ENCODE measurements at regions not wholly inside any gene's neighbourhood (a gene's known extent, or its start where the extent isn't known, plus 50 kb on each side); places are given as distances from the start of the nearest gene placed in this dataset.
"Not testable (repeated sequence)": the region's sequence is repeated elsewhere in the genome, so short reads cannot be mapped to it uniquely, and the experiment has no call there.

DNA sequence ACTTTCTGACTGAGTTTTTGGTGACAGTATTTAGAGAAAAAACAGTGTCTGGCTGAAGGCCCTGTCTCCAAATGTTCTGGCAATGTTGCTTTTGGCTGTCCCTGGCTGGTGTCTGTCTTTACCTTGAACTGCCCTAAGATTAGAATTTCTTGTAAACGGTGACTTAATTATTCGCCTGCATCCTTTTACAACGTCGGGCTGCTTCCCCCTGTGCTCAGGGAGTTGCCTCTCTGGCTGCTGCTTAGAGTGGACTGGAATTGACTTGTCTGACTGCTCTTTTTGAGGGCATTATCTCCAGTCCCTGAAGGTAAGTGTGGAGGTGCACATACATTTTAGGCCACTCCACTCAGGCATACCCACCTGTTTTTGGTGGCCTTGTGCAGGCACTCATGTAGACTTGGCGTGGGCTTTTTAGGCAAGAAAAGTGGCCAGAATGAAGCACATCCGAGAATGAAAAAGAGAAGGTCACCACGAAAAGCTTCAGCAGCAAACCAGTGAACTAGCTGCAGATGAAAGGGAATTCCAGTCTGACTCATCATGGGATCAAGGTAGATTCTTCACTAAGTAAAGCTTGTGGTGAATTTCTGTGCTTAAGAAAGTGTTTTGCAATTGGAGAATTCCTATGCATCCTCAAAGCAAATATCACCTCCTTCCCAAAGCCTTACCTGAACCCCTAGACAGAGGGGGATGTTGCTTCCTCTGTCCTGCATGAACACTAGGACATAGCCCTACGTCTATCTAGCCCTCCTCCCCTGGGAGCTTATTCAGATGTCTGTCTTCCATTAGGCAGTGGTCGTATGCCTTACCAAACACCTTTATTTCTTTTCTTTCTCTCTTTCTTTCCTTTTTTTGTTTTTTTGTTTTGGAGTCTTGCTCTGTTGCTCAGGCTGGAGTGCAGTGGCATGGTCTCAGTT lies 230.3 kb upstream of the TRIB2 start:
- no peak for DNase-seq

DNA sequence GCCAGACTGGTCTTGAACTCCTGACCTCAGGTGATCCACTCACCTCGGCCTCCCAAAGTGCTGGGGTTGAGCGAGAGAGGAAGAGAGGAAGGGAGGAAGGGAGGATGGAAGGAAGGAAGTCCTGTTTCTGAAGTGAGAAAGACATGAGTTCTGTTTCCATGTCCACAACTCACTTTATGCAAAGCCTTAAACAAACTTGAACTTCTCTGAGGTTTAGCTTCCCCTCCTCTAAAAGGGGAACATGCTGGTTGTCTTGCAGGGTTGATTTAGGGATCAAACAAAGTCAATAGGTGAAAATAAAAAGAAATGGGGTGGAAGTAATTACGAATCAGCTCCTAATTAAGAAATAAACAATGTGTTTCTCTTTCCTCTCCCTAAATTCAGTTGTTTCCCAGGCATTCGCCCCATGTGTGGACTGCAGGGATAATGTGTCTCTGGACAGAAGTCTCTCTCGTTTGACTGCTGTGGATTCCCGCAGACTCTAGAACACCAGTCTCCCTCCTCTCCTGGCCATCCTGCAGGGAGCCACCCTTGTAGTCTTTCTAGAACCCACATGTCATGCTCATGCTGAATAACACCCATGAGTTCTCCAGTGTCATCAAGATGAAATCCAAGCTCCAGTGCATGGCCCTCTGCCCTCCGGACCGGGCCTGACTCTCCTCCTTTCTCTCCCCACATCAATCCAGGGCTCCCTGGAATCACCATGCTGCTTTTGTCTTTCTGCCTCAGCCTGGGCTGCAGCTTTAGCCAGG lies 229.3 kb upstream of the TRIB2 start:
- no peak for DNase-seq

DNA sequence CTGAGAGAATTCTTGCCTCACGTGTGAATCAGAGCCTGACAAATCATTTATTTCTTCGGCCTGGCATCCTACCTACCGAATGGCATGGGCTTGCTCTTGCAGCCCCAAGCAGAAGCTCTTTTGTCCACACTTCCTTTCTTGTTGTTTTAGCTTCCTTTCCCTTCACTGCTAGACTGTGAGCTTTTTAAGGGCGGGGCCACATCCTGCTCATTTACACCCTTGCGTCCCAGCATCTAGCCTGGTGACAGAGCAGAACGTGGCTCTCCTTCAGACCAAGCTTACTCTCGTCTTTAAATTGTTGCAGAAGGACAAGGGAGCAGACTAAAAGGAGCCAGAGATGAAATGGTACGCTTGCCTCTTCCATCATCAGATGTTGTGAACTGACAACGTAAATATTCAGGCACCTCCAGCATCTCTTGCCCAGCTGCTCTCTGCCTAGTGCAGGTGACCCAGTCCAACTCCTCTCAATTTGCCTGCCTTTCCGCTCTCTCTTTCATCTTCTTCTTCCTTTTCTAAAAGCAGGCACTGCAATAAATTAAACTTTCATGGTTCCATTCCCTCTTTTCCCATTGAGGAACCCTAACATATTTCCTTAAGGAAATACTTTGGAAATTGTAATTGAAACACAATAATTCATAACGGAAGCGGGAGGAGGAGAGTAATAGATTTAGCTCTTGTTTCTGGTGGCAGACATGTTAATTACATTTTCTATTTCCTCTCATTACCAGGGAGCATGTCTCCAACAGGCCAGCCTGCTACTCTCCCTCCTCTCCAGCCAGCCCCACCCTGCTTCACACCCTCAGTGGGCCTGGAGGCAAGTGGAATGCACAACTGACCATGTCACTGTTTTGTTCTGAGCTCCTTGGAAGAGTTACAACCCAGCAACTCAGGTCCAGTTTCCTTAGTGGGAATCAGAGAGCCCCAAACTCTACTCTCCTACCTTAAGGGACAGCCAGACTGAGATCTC lies 228.1 kb upstream of the TRIB2 start:
- peak; percentile 59 for DNase-seq

DNA sequence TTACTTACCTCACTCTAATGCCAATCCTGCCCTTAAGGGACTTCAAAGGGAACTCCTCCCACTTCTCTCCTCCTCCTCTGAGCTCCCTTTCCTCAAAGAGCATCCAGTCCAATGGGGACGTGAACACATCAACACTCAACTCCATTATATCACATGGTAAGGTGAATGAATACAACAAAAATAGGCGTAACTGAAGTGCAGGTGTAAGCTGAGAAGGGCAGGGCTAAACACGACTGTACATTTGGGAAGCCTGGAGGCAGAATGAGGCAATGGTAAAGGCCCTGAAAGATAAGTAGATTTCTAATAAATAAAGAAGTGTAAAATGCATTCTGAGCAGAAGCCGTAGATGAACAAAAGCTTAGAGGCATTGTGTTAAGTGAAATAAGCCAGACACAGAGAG lies 226.1 kb upstream of the TRIB2 start:
- no peak for DNase-seq

DNA sequence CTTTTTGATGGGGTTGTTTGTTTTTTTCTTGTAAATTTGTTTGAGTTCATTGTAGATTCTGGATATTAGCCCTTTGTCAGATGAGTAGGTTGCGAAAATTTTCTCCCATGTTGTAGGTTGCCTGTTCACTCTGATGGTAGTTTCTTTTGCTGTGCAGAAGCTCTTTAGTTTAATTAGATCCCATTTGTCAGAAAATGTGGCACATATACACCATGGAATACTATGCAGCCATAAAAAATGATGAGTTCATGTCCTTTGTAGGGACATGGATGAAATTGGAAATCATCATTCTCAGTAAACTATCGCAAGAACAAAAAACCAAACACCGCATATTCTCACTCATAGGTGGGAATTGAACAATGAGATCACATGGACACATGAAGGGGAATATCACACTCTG lies 224.4 kb upstream of the TRIB2 start:
- DNase-seq, result not testable (repeated sequence)

DNA sequence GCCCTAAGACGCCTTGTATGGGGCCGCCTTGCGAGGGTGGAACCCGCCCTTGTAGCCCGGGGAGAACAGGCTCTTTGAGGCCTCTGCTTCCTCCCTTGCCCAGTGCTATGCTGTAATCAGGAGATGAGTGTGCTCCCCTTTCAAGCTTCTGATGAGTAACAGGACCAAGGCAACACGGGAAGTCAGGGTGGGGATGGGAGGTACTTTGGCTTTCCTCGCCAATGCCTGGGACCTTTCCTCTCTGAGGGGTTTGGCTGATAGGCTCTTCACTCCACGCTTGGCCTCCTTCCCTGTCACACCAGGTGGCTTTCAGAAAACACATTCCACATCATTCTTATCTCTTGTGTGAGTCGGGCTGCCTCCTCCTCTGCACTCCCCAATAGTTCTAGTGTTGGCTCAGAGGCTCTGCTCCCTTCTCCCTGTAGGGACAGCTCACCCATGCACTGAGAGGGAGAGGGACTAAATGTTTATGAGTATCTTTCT lies 223.7 kb upstream of the TRIB2 start:
- peak; percentile 29 for DNase-seq

DNA sequence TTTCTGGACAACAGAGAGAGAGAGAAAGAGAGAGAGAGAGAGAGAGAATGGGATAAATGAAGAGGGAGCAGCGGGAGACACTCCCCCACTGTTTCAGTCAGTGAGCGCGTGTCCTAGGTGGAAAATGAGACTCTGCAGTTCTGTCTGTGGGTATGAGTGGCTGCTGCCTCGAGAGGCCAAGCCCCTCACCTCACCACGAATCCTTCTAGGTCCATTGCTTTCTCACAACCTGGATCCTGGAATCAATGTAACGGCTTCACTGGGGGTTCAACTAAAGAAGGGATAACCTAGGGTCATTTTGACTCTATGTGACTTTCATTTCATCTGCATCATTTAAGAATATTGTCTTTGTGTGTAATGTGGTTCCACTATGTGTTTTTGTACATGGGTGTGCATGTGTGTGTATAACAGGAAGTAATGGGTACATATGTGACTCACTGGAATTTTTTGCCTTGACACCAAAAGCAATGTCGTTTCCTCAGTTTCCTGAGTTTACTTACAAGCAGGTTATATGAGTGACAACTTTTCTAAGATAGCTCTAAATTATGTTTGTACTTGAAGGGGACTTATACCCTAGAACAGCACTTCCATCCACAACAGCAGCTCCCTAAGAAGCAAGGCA lies 221.4 kb upstream of the TRIB2 start:
- no peak for DNase-seq

DNA sequence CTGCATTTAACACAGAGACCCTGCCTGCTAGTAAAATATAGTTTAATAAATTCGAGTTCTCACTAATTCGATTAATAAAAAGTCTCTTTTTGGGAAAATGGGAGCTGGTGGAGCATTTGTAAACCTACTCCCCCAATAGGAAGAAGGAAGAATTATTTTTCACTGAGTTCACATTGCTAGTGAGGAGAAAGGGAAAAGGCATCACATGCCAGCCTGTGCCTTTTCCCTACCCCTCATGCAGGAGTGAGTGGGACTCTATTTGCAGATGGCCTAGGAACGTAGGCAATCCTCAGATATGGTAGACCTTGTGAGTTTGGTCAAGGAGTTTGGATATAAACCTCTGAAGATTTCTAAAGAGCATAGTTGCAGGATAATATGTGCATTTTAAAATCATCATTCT lies 218.4 kb upstream of the TRIB2 start:
- no peak for DNase-seq

DNA sequence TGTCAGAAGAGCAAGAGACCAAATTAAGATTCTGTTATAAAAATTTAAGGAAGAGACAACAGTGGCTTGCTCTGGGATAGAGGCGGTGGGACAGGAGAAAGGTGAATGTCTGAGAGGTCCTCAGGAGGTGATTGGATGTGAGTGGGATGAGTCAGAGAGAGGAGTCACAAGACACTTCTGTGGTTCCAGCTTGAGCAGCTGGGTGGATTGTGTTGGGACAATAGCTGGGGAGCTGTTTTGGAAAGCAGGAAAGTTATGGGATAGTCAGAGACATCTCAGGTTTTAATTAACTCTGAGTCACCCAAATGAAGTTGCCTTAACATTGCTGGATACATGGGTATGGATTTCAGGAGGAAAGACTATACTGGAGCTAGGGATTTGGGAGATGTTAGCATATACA lies 218.0 kb upstream of the TRIB2 start:
- DNase-seq, result no peak

DNA sequence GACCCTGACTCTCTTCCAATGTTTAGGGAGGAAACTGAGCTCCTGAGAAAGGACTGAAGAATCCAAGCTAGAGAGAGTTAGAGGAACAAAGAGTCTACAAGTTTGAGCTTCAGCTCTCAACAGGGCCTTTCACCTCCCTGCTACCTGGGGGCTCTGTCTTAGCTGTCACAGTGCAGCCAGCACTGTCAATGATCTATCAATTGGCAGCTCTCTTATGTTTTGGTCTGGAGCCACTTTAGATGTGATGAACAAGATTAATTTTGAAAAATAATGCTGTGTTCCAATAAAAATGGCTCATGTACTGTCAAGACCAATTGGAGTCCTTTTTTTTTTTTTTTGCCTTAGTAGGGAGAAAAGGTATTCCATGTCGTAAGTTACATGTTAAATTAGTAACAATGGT lies 215.8 kb upstream of the TRIB2 start:
- no peak for DNase-seq

DNA sequence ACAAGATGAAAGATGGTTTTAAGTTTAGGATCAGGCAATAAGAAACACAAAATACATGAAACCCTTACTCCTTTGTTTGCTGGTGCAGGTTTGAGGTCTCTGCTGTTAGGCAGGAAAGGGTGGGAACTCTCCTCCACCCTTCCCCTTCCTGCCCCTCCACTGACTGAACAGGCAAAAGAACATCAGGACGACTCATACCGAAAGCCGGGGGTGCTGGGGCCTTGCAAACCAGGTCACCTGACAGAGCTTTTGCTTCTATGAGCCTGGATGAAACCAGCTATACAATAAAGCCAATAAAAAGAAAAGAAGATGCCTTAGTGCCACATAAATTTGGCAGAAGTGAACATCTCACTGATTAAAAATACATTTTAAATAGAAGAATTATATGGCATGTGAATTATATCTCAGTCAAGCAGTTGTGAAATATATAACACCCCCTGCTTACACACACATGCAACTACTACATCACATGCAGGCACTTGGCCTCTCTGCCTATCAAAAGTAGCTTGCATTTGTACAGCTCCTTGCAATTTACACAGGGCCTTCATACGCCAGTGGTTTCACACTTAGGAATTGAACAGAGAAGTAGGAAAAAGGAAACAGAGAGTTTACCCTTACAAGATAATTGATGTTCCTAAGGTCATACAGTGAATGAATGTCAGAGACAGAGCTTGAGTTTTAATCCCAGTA lies 215.1 kb upstream of the TRIB2 start:
- peak; percentile 67 for DNase-seq

DNA sequence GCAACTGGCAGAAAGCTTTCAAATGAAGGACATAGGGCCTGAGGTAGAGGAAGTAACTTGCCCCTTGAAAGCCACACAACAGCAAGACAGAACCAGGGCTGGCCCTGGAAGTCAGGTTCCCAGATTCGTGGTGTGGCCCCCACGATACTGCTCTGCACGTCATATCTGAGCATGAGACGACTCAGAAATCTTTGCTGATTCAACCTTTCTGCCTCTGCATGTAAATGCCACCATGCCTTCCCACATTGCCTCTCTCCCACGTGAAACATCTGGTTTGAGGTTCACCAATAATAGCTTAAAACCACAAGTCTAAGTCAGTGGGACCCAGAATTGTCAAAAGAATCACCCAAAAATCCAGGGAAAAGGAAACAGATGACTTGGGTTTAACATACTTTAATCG lies 214.0 kb upstream of the TRIB2 start:
- DNase-seq, result no peak

DNA sequence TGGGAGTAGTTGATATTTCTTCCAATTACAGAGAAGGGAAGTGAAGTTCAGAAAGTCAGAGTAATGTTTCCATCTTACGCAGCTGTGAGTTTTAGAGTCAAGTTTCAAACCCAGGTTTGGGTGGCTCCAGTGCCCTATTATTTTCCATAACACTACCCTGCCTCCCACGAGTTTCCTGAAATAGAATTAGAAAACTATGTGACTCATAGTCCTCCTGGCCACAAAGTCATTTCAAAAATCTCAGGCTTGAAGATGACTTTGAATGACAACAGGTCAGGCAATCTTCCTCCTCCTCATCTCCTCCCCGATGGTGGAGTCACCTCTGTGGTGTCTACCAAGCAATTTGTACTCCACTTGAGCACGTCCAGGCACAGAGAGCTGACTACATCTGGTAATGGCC lies 212.3 kb upstream of the TRIB2 start:
- DNase-seq, result no peak

DNA sequence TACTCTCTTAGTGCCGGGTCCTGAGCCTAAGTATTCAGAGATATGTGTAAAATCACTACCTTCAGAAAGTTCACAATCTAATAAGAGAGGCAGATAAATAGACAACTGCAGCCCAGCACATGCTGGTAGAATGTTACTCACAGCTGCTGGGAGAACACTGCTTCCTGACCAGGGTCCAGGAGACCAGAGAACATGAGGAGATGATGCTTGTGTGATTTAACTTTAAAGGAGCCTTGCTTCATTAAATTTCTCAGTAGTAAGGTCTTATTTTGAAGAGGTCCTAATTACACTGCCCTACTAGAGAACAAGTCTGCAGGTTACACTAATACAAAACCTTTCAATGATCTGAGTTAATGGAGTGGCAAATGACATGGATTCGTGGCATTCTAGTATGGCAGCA lies 209.9 kb upstream of the TRIB2 start:
- DNase-seq, result no peak

DNA sequence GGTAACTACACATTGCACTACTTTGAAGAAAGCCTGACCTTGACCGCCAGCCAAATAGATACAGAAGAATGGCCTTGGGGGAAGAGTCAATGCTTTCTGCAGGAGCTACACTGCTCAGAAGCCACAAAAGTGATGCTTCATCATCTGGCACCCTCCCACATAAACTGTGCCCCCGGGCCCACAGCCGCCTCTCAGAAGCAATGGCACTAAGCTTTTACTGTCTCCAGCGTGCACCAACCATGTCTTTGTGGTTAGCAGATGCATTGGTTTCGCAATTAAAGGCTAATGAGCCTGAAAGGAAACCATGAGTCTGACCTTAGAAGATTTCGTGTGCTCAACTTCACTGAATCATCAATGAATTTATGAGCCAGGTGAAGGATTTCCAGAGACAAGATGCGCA lies 209.4 kb upstream of the TRIB2 start:
- peak; percentile 56 for DNase-seq

DNA sequence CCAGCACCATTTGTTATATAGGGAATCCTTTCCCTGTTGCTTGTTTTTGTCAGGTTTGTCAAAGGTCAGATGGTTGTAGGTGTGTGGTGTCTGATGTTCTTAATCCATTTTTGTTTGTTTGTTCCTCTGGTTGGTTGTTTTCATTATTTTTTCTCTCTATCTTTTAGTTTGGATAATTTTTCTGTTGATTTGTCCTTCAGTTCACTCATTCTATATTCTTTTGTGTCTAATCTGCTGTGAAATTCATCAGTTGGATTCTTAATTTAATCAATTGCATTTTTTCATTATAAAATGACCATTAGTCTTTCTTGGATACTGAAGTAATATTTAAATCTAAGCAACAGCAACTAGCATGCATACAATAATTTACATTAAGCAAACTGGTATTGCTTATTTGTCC lies 206.7 kb upstream of the TRIB2 start:
- DNase-seq, result no peak

DNA sequence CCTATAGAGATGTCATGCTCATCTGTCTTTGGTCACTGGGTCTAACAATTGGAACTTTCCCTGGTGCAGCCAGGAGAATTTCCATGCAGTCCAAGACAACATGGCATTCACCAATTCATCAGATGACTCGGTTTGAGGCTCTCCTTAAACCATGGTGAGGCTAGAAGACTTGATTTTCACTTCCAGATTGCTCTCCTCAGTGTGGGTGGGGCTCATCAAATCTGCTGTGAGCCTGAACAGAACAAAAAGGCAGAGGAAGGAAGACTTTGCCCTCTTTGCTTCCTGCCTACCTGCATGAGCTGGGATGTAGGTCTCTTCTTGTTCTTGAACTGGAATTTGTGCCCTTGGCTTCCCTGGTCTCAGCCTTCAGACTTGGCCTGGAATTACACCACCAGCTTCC lies 203.4 kb upstream of the TRIB2 start:
- DNase-seq, result no peak

DNA sequence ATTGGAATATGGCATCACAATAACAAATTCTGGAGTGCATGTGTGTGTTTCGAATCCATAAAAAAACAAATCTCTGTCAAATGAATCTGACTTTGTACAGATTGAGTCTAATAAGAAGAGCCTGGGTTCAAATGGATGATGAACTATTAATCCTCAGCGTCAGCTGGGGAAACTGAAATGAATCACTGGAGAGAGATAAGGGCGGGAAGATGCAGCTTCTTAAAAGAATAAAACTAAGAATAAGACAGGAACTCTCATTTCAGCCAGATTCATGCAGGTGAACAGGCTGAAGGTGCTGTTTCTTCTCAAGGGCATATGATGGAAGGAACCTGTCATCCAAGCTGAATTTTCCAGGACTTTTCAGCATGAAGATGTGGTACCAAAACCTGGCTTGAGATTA lies 202.6 kb upstream of the TRIB2 start:
- DNase-seq, result no peak

DNA sequence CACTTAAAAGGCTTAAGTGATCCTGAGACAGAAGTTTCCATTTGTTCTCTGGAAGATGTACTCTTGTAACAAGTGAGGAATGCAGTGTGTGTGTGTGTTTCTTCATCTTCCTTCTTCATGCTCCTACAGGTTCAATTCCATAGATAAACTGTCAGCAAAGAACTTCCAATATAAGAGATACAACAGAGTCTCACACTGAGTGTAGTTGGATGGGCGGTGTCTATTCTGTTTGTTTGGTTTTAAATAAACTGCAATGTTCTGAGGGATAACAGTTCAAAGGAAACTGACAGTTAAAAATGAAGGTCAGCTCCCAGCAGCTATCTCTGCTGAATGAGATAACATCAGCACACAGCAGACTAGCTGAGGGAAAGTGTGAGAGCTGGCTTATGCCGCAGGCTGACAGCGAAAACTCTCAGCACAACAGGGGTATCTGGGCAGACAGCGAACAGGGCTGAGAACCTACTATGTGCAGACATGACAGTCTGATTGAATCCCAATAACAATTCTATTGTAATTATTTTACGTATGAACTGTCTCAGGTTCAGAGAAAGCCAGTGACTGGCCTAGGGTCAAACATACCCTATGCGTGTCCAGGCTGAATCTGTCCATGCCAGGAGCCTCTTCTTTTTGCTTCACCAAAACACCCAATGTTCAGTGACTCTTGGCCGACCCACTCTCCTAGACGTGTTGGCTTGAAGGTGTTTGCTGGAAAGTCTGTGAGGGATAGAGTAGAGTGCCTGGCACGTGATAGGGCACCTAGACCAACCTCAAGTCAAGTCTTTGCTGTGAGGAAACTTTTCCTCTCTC lies 201.9 kb upstream of the TRIB2 start:
- DNase-seq, result peak; percentile 40

DNA sequence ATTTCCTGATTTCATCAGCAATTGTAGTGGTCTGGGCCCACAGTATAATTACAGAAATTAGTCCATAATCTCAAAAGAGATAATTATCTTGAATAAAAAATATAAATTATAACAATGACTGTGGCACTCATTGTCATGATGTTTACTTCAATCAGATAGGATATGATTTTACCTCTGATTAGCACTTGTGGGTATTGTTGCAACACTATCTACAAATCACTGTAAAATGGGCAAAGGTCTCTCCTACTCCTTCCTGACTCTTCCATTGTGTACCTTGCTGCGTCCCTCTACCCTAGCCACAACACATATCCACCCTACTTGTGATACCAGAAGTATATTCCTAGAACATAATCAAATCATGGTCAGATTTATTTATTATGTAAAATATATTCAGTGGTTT lies 200.9 kb upstream of the TRIB2 start:
- DNase-seq, result no peak
